Daoy (cell line): ENCODE measurements at regions not wholly inside any gene's neighbourhood (a gene's known extent, or its start where the extent isn't known, plus 50 kb on each side); places are given as distances from the start of the nearest gene placed in this dataset.
"Not testable (repeated sequence)": the region's sequence is repeated elsewhere in the genome, so short reads cannot be mapped to it uniquely, and the experiment has no call there.

Experiments
- DNase-seq: peaks from one replicate; pipeline ENCODE4 v3.0.0-alpha.2; 2015; ENCODE audit warnings: low read depth

DNA sequence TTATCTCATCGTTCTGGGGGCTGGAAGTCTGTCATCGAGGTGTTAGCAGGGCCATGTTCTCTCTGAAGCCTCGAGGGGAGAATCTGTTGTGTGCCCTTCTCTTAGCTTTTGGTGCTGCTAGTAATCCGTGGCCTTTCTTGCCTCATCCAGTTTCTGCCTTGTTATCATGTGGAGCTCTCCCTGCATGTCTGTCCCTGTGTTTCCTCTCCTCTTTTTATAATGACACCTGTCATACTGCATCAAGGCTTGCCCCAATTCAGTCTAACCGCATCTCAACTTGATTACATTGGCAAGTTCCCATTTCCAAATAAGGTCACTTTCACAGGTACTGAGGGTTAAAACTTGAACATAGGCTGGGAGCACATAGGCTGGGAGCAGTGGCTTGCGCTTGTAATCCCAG, 82.6 kb upstream of the CNIH3 start:
- DNase-seq = no peak

DNA sequence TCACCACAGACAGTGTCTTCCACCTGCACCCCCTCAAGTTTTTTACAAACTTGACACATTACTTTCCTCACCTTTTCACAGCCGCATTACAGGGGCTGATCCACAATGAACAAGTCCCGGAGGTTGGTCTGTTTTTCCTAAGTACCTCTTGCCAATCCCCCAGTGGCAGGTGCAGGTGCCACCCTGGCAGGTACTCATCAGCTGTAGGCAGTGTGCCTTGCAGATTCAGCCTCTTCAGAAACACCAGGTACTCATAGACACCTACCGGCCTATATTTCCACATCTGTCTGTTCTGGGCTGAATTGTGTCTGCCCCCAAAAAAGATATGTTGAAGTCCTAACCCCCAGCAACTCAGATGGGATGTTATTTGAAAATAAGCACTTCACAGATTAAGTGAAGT, 81.4 kb upstream of the CNIH3 start:
- no peak for DNase-seq

DNA sequence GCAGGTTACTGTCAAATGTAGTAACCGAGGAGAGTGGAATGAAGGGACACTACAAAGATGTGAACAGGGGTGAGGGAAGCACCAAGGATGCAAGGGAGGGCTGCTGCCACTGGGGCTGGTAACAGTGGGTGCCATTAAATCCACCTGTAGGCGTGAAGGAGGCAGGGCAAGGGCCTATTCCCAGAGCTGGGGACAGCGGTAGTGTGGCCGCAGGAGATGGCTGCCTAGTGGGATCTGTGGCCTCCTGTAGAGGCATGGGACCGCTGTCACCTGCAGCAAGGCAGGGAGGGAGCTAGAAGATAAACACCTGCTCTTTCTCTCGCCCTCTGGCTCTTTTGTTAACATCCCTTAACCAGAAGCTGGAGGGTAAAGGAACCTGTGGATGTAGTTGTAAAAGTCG, 80.5 kb upstream of the CNIH3 start:
- no peak for DNase-seq

DNA sequence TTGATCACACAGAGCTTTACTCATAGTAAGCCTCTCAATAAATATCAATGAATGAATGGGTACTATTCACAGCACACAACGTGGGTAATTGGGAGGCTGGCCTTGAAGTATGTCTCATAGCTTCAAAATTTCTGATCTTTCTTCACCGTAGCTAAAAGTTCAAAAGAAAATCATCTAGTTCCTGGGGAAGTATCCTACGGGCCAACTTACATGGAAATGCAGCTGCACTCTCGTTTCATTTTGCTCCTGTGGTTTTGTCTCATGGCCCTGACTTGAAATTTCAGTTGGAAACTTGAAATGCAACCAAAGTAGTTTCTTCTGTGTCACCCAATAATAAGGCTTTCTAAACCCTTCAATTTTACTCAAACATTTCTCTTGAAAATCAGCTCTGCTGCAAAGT, 76.1 kb upstream of the CNIH3 start:
- DNase-seq = no peak

DNA sequence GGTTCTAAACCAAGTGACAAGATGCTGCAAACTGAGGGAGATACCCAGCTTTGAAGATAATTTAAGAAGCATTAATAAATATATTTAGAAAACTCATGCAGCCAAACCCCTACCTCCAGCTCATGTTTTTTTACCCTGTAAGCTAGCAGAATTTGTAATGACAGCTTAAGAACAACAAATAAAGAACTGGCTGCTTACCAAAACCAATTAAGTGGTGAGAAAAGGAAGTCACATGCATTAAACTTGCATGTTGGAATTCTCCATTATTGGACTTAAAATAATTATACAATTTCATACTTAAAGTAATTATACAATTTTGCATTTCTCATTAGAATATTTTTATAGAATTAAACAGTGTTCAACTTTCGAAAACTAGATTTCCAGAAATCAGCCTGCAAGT, 75.6 kb upstream of the CNIH3 start:
- no peak for DNase-seq

DNA sequence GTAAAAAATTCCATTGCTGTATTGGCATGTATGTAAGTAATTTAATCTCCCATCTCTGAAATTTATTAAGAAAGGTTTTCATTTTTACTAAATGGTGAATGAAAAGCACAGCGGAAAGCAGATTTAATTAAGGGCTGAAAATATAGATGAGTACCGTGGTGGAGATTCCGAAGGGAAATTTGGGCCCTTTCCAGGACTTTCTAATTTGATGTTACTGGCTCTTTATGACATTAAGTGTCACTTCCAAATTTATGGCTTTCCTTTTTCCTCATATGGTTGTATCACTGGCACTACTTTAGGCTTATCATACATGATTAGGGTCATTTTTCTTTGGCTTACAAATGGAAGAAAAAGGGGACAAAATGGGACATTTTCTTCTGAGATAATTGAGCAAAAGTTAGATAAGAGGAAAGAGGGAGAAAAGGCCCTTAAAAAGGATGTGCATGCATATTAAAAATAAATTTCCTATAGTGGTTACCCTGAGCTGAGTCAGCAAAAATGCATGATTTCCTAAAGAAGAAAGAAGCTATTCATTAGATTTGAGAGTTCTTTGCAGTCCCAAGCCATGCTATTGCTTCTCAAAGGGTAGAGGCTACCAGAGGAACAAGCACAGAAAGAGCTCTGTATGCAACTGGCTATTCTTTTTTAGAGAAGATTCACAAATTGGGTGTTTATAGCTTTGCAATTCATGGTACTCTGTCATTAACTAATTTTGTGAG, 74.9 kb upstream of the CNIH3 start:
- no peak for DNase-seq

DNA sequence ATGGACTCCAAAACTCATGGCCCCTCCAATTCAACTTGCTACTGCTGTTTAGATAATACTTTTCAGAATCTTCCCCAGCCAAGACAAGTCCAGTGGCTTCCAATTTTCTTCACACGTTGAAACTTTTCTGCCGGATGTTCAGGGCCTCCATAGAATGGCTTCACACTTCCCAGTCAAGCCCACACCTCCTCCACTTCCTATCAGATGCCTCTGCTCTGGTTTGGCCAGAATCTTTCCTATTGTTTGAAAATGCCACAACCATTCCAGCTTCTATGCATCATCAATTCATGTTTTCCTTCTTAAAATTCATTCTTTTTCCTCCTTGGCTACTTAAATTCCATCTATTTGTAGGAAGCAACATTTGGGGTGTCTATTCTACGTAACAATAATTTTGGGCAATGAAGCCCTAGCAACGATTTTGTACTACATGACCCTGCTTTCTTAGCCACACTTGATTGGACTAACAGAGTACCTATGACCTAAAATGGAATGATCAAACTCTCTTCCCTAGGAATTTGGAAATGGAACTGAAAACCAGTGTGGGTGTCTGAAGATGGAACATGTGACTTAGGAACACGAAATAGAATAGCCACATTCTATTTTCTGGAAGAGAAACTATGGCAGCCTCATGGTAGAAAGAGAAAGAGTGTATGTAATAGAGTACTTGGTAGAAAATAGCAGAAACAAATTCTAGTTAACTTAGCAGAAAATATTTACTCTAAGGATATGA, 74.1 kb upstream of the CNIH3 start:
- DNase-seq = peak; percentile 51

DNA sequence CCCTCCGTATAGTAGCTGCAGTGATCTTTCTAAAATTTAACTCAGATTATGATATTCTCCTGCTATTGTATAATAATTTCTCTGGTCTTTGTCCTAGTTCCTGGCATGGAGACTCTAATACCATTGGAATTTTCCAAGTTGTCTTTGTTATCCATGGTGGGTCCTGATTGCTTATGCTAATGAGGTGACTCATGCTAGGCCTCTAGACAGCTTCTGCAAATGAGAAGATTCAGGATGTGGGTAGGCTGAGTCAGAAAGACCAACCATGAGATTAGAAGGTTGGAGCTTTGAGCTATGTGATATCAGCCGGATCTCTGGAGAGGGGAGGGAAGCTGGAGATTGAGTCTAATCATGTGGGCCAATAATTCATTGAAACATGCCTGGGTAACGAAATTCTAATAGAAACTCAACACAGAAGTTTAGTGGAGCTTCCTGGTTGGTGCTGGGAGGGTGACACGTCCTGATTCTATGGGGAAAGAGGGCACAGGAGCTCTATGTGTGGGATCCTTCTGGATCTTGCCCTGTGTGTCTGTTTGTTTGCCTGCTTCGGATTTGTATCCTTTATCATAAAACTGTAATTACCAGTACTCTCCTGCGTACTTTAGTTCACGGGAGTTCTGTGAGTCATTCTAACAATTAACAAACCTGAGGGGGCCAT, 73.2 kb upstream of the CNIH3 start:
- peak; percentile 96 for DNase-seq

DNA sequence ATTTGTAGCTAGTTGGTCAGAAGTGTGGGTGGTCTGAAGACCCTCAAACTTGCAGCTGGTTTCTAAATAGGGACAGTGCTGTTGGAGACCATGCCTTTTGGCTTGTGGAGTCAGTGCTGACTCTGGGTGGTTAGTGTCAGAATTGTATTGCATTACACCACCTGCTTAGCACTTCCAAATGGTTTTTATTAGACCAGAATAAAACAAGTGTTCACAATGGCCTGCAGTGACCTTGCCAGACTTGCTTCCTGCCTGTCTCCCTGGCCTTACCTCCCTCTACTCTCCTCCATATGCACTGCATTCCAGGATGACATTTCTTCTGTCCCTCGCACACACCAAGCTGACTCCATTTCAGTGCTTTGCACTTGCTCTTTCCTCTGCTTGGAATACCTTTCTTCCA, 72.7 kb upstream of the CNIH3 start:
- peak; percentile 44 for DNase-seq

DNA sequence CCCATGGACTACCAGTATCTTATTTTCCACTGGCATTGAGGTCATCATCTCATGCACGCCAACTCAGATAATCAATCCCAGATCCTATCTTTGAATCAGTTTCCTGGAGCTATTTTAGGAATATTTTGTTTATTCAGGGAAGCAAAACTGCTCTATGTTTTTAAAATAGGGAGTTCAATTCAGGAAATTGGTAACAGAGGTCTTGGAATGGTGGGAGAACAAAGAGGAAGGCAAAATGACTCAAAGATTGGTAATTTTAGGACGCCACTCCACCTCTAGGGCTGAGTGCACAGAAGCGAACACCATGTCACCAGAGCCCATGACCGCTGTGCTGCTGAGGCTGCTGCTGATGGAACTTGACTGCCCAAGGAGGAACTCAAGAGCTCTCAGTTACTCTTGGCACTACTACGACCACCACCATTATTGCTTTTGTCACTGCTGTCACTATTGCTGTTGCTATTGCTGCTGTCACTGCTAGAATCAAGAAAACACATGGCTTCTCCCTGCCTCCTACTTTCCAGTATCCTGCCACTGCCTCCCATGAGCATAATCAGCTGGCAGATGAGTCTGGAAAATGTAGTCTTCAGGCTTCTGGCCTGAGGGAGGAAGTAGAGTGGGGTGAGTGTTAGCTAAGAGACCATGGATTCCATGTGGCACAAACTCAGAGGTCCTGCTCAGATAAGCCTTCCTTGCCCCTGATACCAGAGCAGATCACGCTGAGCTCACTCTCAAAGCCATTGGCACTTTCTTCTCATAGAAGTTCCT, 71.6 kb upstream of the CNIH3 start:
- DNase-seq = no peak

DNA sequence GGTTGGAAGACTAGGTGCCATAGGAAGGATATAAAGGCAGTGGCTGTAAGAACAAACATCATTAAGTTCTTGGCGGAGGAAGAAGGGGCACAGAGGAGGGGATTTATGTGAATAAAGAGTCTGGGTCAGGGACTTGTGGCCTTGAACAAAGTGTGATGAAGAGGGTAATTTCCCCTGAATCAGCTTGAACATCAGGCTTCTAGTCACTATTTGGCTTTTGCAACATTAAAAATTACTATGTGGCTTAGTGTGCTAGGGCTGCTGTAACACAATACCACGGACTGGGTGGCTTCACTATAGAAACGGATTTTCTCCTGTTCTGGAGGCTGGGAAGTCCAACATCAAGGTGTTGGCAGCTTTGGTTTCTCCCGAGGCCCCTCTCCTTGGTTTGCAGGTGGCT, 70.5 kb upstream of the CNIH3 start:
- no peak for DNase-seq

DNA sequence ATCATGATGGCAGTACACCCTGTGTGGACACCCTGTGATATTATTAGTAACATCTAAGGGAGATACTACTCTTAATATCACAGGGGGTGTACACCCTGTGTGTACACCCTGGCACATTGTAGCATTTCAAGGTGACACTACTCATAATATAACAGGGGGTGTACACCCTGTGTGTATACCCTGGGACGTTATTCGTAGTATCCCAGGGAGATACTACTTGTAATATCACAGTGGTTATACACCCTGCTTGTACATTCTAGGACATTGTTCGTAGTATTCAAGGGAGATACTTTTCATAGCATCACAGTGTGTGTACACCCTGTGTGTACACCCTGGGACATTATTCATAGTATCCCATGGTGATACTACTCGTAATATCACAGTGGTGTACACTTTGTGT, 67.4 kb upstream of the CNIH3 start:
- DNase-seq = no peak

DNA sequence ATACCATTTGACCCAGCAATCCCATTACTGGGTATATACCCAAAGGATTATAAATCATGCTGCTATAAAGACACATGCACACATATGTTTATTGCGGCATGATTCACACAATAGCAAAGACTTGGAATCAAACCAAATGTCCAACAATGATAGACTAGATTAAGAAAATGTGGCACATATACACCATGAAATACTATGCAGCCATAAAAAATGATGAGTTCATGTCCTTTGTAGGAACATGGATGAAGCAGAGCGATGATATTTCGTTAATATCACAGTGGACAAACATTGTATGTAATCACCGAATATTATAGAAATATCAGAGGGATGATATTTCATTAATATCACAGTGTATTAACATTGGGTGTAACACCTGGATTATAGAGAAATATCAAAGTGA, 64.9 kb upstream of the CNIH3 start:
- DNase-seq = not testable (repeated sequence)

DNA sequence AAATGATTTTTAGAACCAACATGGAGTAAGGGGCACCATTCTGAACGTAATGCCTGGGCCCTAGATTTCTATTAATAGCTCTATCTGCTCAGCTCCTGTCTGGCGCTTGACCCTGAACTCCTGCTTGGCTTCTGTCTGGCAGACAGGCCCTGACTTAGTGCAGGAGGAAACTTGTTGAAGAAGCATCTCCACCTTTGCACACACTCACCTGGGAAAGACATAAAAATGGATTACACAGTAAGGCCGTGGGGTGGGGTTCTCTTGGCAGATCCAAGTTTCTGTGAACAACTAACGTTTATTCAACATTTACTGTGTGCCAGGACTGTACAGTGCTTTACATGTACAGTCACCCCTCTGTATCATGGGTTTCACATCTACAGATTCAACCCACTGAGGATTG, 62.1 kb upstream of the CNIH3 start:
- DNase-seq = no peak

DNA sequence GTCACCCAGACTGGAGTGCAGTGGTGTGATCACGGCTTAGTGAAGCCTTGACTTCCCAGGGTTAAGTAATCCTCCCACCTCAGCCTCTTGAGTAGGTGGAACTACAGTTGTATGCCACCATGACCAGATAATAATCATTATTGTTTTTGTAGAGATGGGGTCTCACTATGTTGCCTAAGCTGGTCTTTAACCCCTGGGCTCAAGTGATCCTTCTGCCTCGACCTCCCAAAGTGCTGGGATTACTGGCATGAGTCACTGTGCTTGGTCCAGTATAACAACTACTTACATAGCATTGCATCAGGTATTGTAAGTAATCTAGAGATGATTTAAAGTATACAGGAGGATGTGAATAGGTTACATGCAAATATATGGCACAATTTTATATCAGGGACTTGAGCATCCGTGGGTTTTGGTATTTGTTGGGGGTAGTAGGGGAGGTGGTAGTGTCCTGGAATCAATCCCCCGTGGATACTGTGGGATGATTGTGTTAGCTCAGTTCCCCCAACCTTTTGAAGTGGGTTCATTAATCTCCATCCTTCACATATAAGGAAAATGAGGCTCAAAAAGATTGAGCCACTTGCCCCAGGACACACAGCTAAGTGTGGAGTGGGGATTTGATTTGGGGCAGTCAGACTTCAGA, 61.4 kb upstream of the CNIH3 start:
- DNase-seq = no peak

DNA sequence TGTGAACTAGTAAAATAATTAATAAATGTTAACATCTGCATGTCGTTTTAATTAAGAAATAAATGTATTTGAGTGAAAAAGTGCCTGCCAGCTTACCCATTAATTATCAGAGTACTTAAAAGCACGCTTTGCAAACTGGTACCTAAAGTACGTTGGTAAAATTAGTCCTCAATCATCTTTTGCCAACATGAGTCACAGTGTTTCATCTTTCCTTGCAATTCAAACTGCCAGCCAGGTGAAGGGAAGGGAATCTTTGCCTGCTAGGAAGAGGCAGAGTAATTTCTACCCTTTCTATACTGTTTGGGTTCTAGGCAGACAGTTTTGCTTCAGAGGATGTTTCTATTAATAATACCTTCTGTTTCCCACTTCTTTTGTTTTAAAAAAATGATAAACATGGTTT, 57.2 kb upstream of the CNIH3 start:
- no peak for DNase-seq

DNA sequence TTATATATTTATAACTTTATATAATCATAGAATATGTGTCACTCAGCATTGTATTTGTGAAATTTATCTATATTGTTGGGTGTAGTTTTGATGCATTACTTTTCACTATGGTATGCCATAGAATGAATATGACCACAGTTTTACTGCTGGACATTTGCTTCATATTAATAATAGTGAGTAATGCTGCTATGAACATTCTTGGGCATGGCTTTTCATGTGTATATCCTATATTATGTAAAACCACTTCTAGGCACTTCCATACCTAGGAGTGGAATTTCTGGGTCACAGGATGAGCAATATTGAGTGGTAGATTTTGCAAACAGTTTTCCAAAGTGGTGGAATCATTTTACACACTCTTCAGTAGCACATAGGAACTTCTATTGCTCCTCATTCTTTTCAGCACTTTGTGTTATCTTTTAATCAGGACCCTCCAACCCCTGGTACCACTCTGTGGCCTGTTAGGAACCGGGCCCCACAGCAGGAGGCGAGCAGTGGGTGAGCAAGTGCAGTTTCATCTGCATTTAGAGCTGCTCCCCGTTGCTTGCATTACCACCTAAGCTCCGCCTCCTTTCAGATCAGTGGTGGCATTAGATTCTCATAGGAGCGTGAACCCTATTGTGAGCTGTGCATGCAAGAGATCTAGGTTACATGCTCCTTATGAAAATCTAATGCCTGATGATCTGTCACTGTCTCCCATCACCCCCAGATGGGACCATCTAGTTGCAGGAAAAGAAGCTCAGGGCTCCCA, 56.0 kb upstream of the CNIH3 start:
- no peak for DNase-seq

DNA sequence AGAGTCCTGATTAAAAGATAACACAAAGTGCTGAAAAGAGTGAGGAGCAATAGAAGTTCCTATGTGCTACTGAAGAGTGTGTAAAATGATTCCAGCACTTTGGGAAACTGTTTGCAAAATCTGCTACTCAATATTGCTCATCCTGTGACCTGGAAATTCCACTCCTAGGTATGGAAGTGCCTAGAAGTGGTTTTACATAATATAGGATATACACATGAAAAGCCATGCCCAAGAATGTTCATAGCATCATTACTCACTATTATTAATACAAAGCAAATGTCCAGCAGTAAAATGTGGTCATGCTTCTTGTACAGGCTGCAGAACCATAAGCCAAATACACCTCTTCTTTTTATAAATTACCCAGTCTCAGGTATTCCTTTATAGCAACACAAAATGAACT, 53.2 kb upstream of the CNIH3 start:
- DNase-seq = not testable (repeated sequence)

DNA sequence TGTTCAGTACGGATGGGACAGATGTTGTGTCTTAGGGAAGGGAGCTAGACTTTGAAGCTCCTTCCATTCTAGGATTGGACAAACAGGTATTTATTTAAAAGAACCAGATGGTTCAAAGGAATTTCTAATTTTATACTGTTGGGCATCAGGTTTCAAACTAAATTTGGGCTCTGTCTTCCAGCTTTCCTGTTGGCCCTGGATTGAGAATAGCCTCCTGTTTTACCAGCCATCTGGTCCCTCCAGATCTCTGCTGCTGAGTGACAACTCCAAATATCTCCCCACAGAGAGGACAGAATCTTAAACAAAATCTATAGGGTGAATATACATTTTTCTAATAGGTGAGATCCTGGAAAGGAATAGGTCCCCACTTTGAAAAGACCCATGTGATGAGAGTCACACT, 52.5 kb upstream of the CNIH3 start:
- no peak for DNase-seq

DNA sequence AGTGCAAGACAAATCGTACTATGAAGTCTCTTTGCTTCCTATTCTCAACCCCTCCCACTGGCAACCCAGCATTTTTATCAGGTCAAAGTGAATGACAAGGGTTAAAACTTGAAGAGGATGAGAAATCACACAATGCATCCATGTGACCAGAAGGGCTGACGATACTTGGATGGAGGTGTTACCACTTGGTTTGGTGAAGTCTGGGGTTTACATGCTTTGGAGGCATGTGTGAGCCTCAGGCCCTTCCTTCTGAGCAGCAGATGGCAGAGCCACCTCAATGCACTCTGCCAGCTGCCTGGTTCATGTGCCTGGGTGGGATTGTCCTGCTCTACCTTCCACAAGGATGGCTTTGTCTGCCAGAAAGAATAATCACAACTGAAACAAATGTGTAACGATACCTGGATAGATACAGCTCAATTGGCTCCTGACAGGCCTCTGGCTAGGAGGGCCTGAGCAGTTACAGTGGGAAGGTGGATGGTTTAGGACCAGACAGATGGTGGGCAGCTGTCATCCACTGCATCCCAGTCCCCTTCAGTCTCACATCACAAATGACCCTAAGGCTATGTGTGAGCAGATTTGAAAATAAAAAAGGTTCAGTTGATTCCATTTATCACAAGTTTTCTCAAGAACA, 51.5 kb upstream of the CNIH3 start:
- DNase-seq = peak; percentile 5

DNA sequence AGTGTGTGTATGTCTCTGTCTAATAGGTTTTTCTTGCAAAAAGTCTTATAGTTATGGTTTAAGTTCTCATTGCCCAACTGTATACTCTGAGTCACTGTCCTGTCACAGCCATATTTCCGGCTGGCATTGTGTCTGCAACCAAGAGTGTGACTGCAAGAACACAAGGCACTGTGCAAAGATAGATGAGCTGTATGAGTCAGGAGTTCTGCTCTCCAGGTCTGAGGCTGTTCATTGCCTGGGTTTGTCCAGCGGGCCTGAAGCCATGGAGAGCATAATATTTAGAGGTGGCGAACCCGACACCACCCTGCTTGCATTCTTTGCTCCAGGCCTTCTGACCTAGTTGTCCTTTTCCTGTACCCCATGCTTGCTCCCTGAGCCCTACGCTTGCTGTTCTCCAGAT, 50.9 kb upstream of the CNIH3 start:
- DNase-seq = peak; percentile 91
